GM23338 (cell line): ENCODE measurements at regions not wholly inside any gene's neighbourhood (a gene's known extent, or its start where the extent isn't known, plus 50 kb on each side); places are given as distances from the start of the nearest gene placed in this dataset.
A peak's percentile ranks its signal among the peaks of the same experiment; 100 is the strongest.

Experiments
- ATAC-seq: fragments of 200-7000 bp; cut with Tn5 transposase; 3 replicates; pipeline ENCODE4 v1.9.1; 2020
- DNase-seq: peaks from one replicate; pipeline ENCODE4 v3.0.0-alpha.2; 2015; ENCODE audit warnings: low spot score
- H2AFZ ChIP-seq: fragments of 200-600 bp; sonication (generic); 2 replicates; pipeline ENCODE4 v1.8.0; 2016; ENCODE audit warnings: antibody characterized with exemption, mild to moderate bottlenecking, moderate library complexity
- H3F3A ChIP-seq: fragments of 200-600 bp; sonication (generic); replicated peaks from 2 replicates; pipeline ENCODE4 v1.8.0; 2017; ENCODE audit warnings: antibody characterized with exemption, mixed run types, low read depth
- H3K27ac ChIP-seq: fragments of 200-600 bp; sonication (generic); 2 replicates; pipeline ENCODE4 v1.6.1; 2016; ENCODE audit warnings: low read depth
- H3K27me3 ChIP-seq: fragments of 200-600 bp; sonication (generic); 2 replicates; pipeline ENCODE4 v1.8.0; 2016; ENCODE audit warnings: mild to moderate bottlenecking, mixed run types, moderate library complexity; ENCODE audit not compliant: insufficient read depth
- H3K36me3 ChIP-seq: fragments of 200-600 bp; sonication (generic); 2 replicates; pipeline ENCODE4 v1.8.0; 2016; ENCODE audit warnings: mild to moderate bottlenecking; ENCODE audit not compliant: insufficient read depth
- H3K4me1 ChIP-seq: fragments of 200-600 bp; sonication (generic); 2 replicates; pipeline ENCODE4 v1.8.0; 2016; ENCODE audit warnings: mild to moderate bottlenecking, moderate library complexity; ENCODE audit not compliant: insufficient read depth
- H3K4me2 ChIP-seq: fragments of 200-600 bp; sonication (generic); 2 replicates; pipeline ENCODE4 v1.7.1; 2017; ENCODE audit warnings: mixed run types
- H3K4me3 ChIP-seq: fragments of 200-600 bp; sonication (generic); 2 replicates; pipeline ENCODE4 v1.6.1; 2016; ENCODE audit warnings: mixed run types
- H3K79me2 ChIP-seq: fragments of 200-600 bp; sonication (generic); replicated peaks from 2 replicates; pipeline ENCODE4 v1.8.0; 2017; ENCODE audit warnings: mild to moderate bottlenecking; ENCODE audit not compliant: insufficient read depth
- H3K9me2 ChIP-seq: fragments of 200-600 bp; sonication (generic); 2 replicates; pipeline ENCODE4 v1.8.0; 2017; ENCODE audit not compliant: insufficient read depth
- H4K20me1 ChIP-seq: fragments of 200-600 bp; sonication (generic); replicated peaks from 2 replicates; pipeline ENCODE4 v1.8.0; 2017; ENCODE audit warnings: mild to moderate bottlenecking; ENCODE audit not compliant: insufficient read depth
- H3K27ac Mint-ChIP-seq: 2 replicates; pipeline ENCODE4 v1.8.0; 2020; ENCODE audit warnings: inconsistent platforms, mild to moderate bottlenecking, moderate library complexity, mixed read lengths
- H3K27me3 Mint-ChIP-seq: 3 replicates; pipeline ENCODE4 v1.8.0; 2022; ENCODE audit warnings: low read depth, mild to moderate bottlenecking, moderate library complexity, mixed read lengths, inconsistent platforms; ENCODE audit not compliant: insufficient read depth, poor library complexity
- H3K36me3 Mint-ChIP-seq: 3 replicates; pipeline ENCODE4 v1.8.0; 2021; ENCODE audit warnings: low read depth, mild to moderate bottlenecking, inconsistent platforms, moderate library complexity, mixed read lengths
- H3K4me1 Mint-ChIP-seq: 3 replicates; pipeline ENCODE4 v1.8.0; 2020; ENCODE audit warnings: mild to moderate bottlenecking, inconsistent platforms, mixed read lengths
- H3K4me3 Mint-ChIP-seq: 3 replicates; pipeline ENCODE4 v1.8.0; 2021; ENCODE audit warnings: moderate library complexity, mild to moderate bottlenecking, inconsistent platforms, mixed read lengths
- H3K9me3 Mint-ChIP-seq: 3 replicates; pipeline ENCODE4 v1.8.0; 2020; ENCODE audit warnings: moderate library complexity, mild to moderate bottlenecking, inconsistent platforms, mixed read lengths
- CREB1 ChIP-seq: fragments of 250-450 bp; sonication (Bioruptor Pico); IDR thresholded peaks from 2 replicates; pipeline ENCODE4 v1.5.0; 2020; ENCODE audit warnings: low read depth, mild to moderate bottlenecking, moderate library complexity
- EZH2 ChIP-seq: fragments of 200-600 bp; sonication (generic); IDR thresholded peaks from one replicate; pipeline ENCODE4 v1.8.0; 2017; ENCODE audit warnings: antibody characterized with exemption, mild to moderate bottlenecking, low read depth; ENCODE audit not compliant: unreplicated experiment
- EZH2phosphoT487 ChIP-seq: fragments of 200-600 bp; sonication (generic); IDR thresholded peaks from one replicate; pipeline ENCODE4 v1.8.1; 2018; ENCODE audit warnings: antibody characterized with exemption; ENCODE audit not compliant: unreplicated experiment
- JUNB ChIP-seq: IDR thresholded peaks from one replicate; pipeline ENCODE4 v1.6.1; 2016; ENCODE audit warnings: antibody characterized with exemption; ENCODE audit not compliant: unreplicated experiment
- POLR2AphosphoS5 ChIP-seq: IDR thresholded peaks from 2 replicates; pipeline ENCODE4 v1.6.1; 2016; ENCODE audit warnings: antibody characterized with exemption, low read depth
- STAT1 ChIP-seq: IDR thresholded peaks from one replicate; pipeline ENCODE4 v1.6.1; 2016; ENCODE audit warnings: antibody characterized with exemption; ENCODE audit not compliant: unreplicated experiment
- ZNF114 ChIP-seq: fragments of 250-450 bp; sonication (Bioruptor Pico); IDR thresholded peaks from 2 replicates; pipeline ENCODE4 v1.5.0; 2020; ENCODE audit warnings: mild to moderate bottlenecking, moderate library complexity
- ZNF331 ChIP-seq: fragments of 250-450 bp; sonication (Bioruptor Pico); IDR thresholded peaks from 2 replicates; pipeline ENCODE4 v1.5.0; 2020; ENCODE audit warnings: low read depth, mild to moderate bottlenecking, moderate library complexity
- TF ChIP-seq, protein P1 (sequence below), 2 experiments: fragments of 200-600 bp in 1 of 2; sonication (generic) in 1 of 2; conservative IDR thresholded peaks; 2 replicates each; pipeline versions ENCODE4 v1.5.1 to v1.6.1; 2016 to 2017; ENCODE audit warnings: antibody characterized with exemption in 2 of 2, low read depth in 2 of 2, mild to moderate bottlenecking in 2 of 2, moderate library complexity in 1 of 2
- TF ChIP-seq, protein P2 (sequence below): IDR thresholded peaks from 2 replicates; pipeline ENCODE4 v1.6.1; 2016; ENCODE audit warnings: antibody characterized with exemption
- TF ChIP-seq, protein P3 (sequence below): IDR thresholded peaks from one replicate; pipeline ENCODE4 v1.6.1; 2018; ENCODE audit warnings: antibody characterized with exemption; ENCODE audit not compliant: unreplicated experiment

DNA sequence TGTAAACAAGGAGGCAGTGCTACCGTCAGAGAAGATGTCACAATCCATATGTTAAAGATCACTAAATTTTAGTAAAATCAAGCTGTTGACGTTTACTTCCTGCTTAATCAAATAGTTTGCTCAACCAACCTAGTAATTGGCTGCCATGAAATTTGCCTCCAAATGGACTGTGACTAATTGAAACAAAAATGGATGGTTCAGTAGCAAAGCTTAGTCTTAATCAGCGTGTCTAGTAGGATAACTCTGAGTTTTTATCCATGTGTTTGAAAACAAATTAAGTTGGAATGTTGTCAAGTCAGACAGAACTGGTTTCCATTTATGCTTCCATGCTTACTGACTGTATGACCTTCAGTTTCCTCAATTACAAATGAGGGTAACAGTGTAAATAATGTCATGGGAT lies 1456.7 kb upstream of the CELF2 start:
- H3K27ac Mint-ChIP-seq = no peak overlapping the region
- H3K27me3 Mint-ChIP-seq = no peaks in the 10 kb centered on the region
- peaks cover 9% of the 10 kb centered on the region; the same call in 2 of the 3 replicates for H3K4me1 Mint-ChIP-seq
- H3K27me3 ChIP-seq = no peaks in the 10 kb centered on the region
- ATAC-seq (no peak), DNase-seq (no peak)
- no peak overlapping the region for H3K27ac ChIP-seq
- H3F3A ChIP-seq = no peaks in the 10 kb centered on the region
- TF ChIP-seq, protein P1, sequence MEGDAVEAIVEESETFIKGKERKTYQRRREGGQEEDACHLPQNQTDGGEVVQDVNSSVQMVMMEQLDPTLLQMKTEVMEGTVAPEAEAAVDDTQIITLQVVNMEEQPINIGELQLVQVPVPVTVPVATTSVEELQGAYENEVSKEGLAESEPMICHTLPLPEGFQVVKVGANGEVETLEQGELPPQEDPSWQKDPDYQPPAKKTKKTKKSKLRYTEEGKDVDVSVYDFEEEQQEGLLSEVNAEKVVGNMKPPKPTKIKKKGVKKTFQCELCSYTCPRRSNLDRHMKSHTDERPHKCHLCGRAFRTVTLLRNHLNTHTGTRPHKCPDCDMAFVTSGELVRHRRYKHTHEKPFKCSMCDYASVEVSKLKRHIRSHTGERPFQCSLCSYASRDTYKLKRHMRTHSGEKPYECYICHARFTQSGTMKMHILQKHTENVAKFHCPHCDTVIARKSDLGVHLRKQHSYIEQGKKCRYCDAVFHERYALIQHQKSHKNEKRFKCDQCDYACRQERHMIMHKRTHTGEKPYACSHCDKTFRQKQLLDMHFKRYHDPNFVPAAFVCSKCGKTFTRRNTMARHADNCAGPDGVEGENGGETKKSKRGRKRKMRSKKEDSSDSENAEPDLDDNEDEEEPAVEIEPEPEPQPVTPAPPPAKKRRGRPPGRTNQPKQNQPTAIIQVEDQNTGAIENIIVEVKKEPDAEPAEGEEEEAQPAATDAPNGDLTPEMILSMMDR (conservative IDR thresholded peaks at IDR 0.05; ENCODE audit: low read depth in 2 of 2) = no peak
- TF ChIP-seq, protein P2, sequence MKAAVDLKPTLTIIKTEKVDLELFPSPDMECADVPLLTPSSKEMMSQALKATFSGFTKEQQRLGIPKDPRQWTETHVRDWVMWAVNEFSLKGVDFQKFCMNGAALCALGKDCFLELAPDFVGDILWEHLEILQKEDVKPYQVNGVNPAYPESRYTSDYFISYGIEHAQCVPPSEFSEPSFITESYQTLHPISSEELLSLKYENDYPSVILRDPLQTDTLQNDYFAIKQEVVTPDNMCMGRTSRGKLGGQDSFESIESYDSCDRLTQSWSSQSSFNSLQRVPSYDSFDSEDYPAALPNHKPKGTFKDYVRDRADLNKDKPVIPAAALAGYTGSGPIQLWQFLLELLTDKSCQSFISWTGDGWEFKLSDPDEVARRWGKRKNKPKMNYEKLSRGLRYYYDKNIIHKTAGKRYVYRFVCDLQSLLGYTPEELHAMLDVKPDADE = no peak
- TF ChIP-seq JUNB (no peak), ZNF331 (no peak), STAT1 (no peak), CREB1 (no peak), ZNF114 (CRISPR knock-in tag) (no peak), EZH2 (no peak), POLR2AphosphoS5 (no peak), EZH2phosphoT487 (no peak)
- no peaks in the 10 kb centered on the region for H3K9me2 ChIP-seq
- no peaks in the 10 kb centered on the region for H3K36me3 ChIP-seq
- H3K4me3 Mint-ChIP-seq = no peak overlapping the region
- H3K9me3 Mint-ChIP-seq = no peaks in the 10 kb centered on the region
- no peaks in the 10 kb centered on the region for H3K36me3 Mint-ChIP-seq
- no peaks in the 10 kb centered on the region for H4K20me1 ChIP-seq
- 0 out of 2 replicates have a peak overlapping the region, but pooled peaks have one; percentile 12 for H2AFZ ChIP-seq
- H3K4me1 ChIP-seq = 0 out of 2 replicates have a peak, but pooled peaks cover 3% of the 10 kb centered on the region
- no peak overlapping the region for H3K4me2 ChIP-seq
- no peak overlapping the region for H3K4me3 ChIP-seq
- H3K79me2 ChIP-seq = no peaks in the 10 kb centered on the region

DNA sequence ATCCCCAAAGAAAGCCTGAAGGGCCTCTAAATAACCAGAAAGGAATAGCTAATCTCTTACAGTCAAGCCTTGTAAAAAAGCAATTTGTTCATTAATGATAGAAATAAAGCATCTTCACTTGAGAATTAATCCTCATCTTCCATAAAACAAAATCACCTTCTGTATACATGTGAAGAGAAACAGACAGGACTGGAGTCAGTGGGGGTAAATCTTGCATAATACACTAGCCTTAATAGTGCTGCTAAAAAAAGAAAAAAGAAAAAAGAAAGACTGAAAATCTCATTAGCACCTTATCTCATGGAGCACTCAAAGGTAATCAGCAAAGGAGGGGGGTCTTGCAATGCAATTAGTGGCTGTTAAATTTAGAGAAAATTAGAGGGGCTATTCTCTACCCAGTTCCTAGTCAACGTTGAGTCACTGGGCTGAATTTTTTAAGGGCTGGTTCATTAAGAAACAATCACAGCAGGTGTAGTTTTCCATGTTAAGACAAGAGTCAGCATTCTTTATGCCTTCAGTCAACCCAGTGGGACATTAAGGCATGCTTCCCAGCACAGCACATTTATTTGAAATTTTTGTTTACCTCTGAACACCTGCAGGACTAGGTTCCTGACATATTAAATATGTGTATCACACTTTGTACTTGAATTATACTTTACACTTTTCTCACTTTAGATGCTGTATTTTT lies 1455.7 kb upstream of the CELF2 start:
- no peaks in the 10 kb centered on the region for H3K79me2 ChIP-seq
- H3K27ac ChIP-seq = no peak overlapping the region
- ATAC-seq (no peak), DNase-seq (peak; percentile 6)
- no peaks in the 10 kb centered on the region for H3K36me3 ChIP-seq
- no peak overlapping the region for H3K4me3 ChIP-seq
- no peaks in the 10 kb centered on the region for H3K27me3 ChIP-seq
- H3K4me1 ChIP-seq = 0 out of 2 replicates have a peak, but pooled peaks cover 3% of the 10 kb centered on the region
- Mint-ChIP-seq H3K36me3 (no peaks in the 10 kb centered on the region), H3K4me3 (no peak overlapping the region), H3K27ac (no peak overlapping the region), H3K27me3 (no peaks in the 10 kb centered on the region), H3K9me3 (no peaks in the 10 kb centered on the region), H3K4me1 (peaks cover 9% of the 10 kb centered on the region; the same call in 2 of the 3 replicates)
- H4K20me1 ChIP-seq = no peaks in the 10 kb centered on the region
- H3K9me2 ChIP-seq = no peaks in the 10 kb centered on the region
- H3F3A ChIP-seq = no peaks in the 10 kb centered on the region
- TF ChIP-seq POLR2AphosphoS5 = no peak
- no peak for TF ChIP-seq JUNB
- TF ChIP-seq, protein P3, sequence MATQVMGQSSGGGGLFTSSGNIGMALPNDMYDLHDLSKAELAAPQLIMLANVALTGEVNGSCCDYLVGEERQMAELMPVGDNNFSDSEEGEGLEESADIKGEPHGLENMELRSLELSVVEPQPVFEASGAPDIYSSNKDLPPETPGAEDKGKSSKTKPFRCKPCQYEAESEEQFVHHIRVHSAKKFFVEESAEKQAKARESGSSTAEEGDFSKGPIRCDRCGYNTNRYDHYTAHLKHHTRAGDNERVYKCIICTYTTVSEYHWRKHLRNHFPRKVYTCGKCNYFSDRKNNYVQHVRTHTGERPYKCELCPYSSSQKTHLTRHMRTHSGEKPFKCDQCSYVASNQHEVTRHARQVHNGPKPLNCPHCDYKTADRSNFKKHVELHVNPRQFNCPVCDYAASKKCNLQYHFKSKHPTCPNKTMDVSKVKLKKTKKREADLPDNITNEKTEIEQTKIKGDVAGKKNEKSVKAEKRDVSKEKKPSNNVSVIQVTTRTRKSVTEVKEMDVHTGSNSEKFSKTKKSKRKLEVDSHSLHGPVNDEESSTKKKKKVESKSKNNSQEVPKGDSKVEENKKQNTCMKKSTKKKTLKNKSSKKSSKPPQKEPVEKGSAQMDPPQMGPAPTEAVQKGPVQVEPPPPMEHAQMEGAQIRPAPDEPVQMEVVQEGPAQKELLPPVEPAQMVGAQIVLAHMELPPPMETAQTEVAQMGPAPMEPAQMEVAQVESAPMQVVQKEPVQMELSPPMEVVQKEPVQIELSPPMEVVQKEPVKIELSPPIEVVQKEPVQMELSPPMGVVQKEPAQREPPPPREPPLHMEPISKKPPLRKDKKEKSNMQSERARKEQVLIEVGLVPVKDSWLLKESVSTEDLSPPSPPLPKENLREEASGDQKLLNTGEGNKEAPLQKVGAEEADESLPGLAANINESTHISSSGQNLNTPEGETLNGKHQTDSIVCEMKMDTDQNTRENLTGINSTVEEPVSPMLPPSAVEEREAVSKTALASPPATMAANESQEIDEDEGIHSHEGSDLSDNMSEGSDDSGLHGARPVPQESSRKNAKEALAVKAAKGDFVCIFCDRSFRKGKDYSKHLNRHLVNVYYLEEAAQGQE = no peak
- TF ChIP-seq EZH2 = no peak
- no peak overlapping the region for H2AFZ ChIP-seq
- no peak overlapping the region for H3K4me2 ChIP-seq
